ENCODE measurements at regions not wholly inside any gene's neighbourhood (a gene's known extent, or its start where the extent isn't known, plus 50 kb on each side); places are given as distances from the start of the nearest gene placed in this dataset.
A peak's percentile ranks its signal among the peaks of the same experiment; 100 is the strongest.

GRCh38 chr3:147890114-147890513 lies 480.9 kb downstream of the ZIC1 start (continued):
- TF ChIP-seq PRDM15 (CRISPR knock-in tag; IDR thresholded peaks at IDR 0.05) (no peak), KAT2A (conservative IDR thresholded peaks at IDR 0.05; ENCODE audit: control insufficient read depth, low read depth, low read length) (no peak), CBFB (IDR thresholded peaks at IDR 0.05; ENCODE audit: low read depth) (no peak), PML (IDR thresholded peaks at IDR 0.05; ENCODE audit: low read length) (no peak), TARDBP (IDR thresholded peaks at IDR 0.05; ENCODE audit: borderline replicate concordance) (no peak), RCOR1 (conservative IDR thresholded peaks at IDR 0.05; ENCODE audit: low read depth, low read length) (no peak), DPF2 (IDR thresholded peaks at IDR 0.05) (0 out of 2 replicates have a peak, but pooled peaks have one; percentile 37), SPI1 (IDR thresholded peaks at IDR 0.05; ENCODE audit: borderline replicate concordance, insufficient read depth, low read depth, low read length) (peak; percentile 55; the same call in 1 of the 2 replicates), JUNB (IDR thresholded peaks at IDR 0.05) (no peak), ZNF24 (IDR thresholded peaks at IDR 0.05) (no peak), ATF7 (IDR thresholded peaks at IDR 0.05; ENCODE audit: low read depth) (peak; percentile 57), ZBTB40 (IDR thresholded peaks at IDR 0.05; ENCODE audit: borderline replicate concordance) (no peak), ZNF622 (IDR thresholded peaks at IDR 0.05) (no peak), CREM (IDR thresholded peaks at IDR 0.05; ENCODE audit: low read depth) (no peak), ZNF207 (IDR thresholded peaks at IDR 0.05; ENCODE audit: borderline replicate concordance) (no peak), RUNX3 (IDR thresholded peaks at IDR 0.05; ENCODE audit: low read length) (no peak)
